CD4-positive, CD25-positive, alpha-beta regulatory T cell (primary cell): ENCODE measurements at regions not wholly inside any gene's neighbourhood (a gene's known extent, or its start where the extent isn't known, plus 50 kb on each side); places are given as distances from the start of the nearest gene placed in this dataset.

Source experiments
- ATAC-seq, 2 donors: fragments of 150-1000 bp; cut with Tn5 transposase; one replicate each; pipeline ENCODE4 v1.10.0; 2021; ENCODE audit warnings: low read depth in 2 of 2, moderate number of reproducible peaks in 2 of 2, moderate library complexity in 1 of 2
- DNase-seq, 3 donors: peaks; one replicate each; pipeline versions ENCODE4 v3.0.0 to v3.0.0-alpha.2; 2012 to 2022; ENCODE audit warnings: mixed read lengths in 1 of 3
- H3K27ac ChIP-seq: one replicate; pipeline ENCODE4 v1.7.0; 2013; ENCODE audit warnings: mild to moderate bottlenecking, low read length; ENCODE audit not compliant: insufficient read depth, poor library complexity, severe bottlenecking
- H3K27me3 ChIP-seq: one replicate; pipeline ENCODE4 v1.7.0; 2013; ENCODE audit warnings: low read length; ENCODE audit not compliant: control insufficient read depth, insufficient read depth
- H3K36me3 ChIP-seq: one replicate; pipeline ENCODE4 v1.7.0; 2013; ENCODE audit warnings: mild to moderate bottlenecking, low read length, moderate library complexity; ENCODE audit not compliant: control insufficient read depth, insufficient read depth
- H3K4me1 ChIP-seq: 2 replicates; pipeline ENCODE4 v1.7.0; 2013; ENCODE audit warnings: mild to moderate bottlenecking, low read length; ENCODE audit not compliant: insufficient read depth, control insufficient read depth, poor library complexity, severe bottlenecking
- H3K4me3 ChIP-seq: one replicate; pipeline ENCODE4 v1.7.0; 2013; ENCODE audit warnings: low read depth, mild to moderate bottlenecking, low read length, moderate library complexity
- H3K9me3 ChIP-seq, 2 experiments: 1 replicate in 1 of 2; 2 replicates in 1 of 2; pipeline ENCODE4 v1.7.0; 2013; ENCODE audit warnings: low read length in 2 of 2, mild to moderate bottlenecking in 1 of 2, moderate library complexity in 1 of 2; ENCODE audit not compliant: control insufficient read depth in 2 of 2
- H3K27ac Mint-ChIP-seq, 3 donors: one replicate each; pipeline ENCODE4 v1.8.0; 2020 to 2022; ENCODE audit warnings: mild to moderate bottlenecking in 3 of 3, mixed read lengths in 3 of 3, moderate library complexity in 2 of 3
- H3K27me3 Mint-ChIP-seq: one replicate; pipeline ENCODE4 v1.8.0; 2022; ENCODE audit warnings: mild to moderate bottlenecking, mixed read lengths
- H3K36me3 Mint-ChIP-seq: one replicate; pipeline ENCODE4 v1.8.0; 2020; ENCODE audit warnings: mixed read lengths
- H3K4me1 Mint-ChIP-seq, 4 donors: one replicate each; pipeline ENCODE4 v1.8.0; 2020 to 2022; ENCODE audit warnings: mixed read lengths in 4 of 4, mild to moderate bottlenecking in 1 of 4
- H3K4me3 Mint-ChIP-seq, 4 donors: one replicate each; pipeline ENCODE4 v1.8.0; 2020 to 2022; ENCODE audit warnings: mild to moderate bottlenecking in 4 of 4, mixed read lengths in 4 of 4, moderate library complexity in 3 of 4
- H3K9me3 Mint-ChIP-seq, 7 donors: one replicate each; pipeline ENCODE4 v1.8.0; 2020 to 2022; ENCODE audit warnings: mixed read lengths in 7 of 7, mild to moderate bottlenecking in 3 of 7, moderate library complexity in 2 of 7

DNA sequence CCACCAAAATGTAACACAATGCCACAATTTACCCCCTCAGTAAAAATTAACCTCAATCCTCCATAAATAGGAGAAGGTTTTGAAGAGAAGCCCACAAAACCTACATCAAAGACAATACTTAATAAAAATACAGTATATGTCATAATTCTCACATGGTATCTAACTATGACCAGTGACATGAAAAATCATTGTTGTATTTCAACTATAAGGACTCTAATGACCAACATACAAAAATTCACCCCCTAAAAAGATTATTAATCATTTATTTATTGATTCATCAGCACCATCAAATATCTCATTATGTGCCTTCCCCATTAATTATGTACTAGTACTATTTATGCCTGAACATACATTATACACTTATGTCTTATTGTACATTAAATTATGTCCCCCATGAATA is 77.1 kb upstream of the ZMAT1 start:
- DNase-seq, result no peak
- H3K9me3 Mint-ChIP-seq, result peaks cover 0 to 2% (median 0%) of the 10 kb centered on the region in 7 donors

DNA sequence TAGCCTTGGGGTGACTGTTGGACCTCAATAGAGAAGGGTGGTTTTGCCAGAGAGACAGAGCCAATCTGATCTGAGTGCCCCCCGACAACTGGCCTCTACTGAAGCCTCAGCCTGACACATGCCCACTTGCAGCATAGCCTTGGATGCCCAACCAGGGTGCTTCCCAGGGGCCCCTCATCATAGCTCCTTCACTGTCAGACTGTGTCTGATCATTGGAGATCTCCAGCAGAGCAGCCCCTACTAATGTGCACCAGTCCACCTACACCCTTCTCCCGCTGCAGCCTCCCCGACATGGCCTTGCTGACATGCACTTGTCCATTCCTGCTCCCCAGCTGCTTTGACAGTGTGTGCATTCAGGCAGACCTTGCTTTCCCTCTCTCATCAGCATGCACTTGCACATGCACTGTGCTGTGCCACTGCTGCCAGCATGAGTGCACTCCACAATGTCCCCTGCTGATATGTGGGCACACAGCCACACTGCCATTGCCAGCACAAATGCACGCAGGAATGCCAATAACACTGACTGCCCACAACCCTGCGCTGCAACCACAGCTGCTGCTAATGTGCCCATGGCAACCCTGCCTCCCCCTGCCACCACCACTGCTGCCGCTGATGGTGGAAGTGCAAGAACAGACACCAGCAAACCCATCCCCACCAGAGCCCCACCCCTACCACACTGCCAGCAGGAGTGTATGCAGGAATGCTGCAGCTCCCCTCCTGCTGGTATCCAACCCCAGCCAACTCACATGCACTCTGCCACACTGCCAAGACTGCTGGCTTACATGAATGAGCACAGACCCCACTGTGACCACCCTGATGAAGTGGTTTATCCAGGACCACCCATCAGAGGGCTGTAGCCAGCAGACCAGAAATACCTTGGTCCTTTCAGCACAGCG is 68.1 kb upstream of the ZMAT1 start:
- Mint-ChIP-seq H3K27ac (no peak overlapping the region), H3K4me3 (no peak overlapping the region), H3K36me3 (no peaks in the 10 kb centered on the region), H3K27me3 (no peaks in the 10 kb centered on the region), H3K4me1 (no peaks in the 10 kb centered on the region), H3K9me3 (peaks cover 0 to 8% (median 3%) of the 10 kb centered on the region in 7 donors)
- Histone ChIP-seq H3K36me3 (no peaks in the 10 kb centered on the region), H3K27me3 (no peaks in the 10 kb centered on the region), H3K4me3 (no peak overlapping the region), H3K9me3 (no peaks in the 10 kb centered on the region), H3K4me1 (no peaks in the 10 kb centered on the region), H3K27ac (no peak overlapping the region)
- DNase-seq (no peak), ATAC-seq (no peak)

More for the DNA sequence above, 77.1 kb upstream of the ZMAT1 start:
- Mint-ChIP-seq H3K4me3 (no peak overlapping the region), H3K27ac (no peak overlapping the region), H3K36me3 (no peaks in the 10 kb centered on the region), H3K27me3 (no peaks in the 10 kb centered on the region), H3K4me1 (no peaks in the 10 kb centered on the region)
- Histone ChIP-seq H3K27me3 (no peaks in the 10 kb centered on the region), H3K4me1 (no peaks in the 10 kb centered on the region), H3K4me3 (no peak overlapping the region), H3K27ac (no peak overlapping the region), H3K9me3 (no peaks in the 10 kb centered on the region), H3K36me3 (no peaks in the 10 kb centered on the region)
- ATAC-seq, result no peak

DNA sequence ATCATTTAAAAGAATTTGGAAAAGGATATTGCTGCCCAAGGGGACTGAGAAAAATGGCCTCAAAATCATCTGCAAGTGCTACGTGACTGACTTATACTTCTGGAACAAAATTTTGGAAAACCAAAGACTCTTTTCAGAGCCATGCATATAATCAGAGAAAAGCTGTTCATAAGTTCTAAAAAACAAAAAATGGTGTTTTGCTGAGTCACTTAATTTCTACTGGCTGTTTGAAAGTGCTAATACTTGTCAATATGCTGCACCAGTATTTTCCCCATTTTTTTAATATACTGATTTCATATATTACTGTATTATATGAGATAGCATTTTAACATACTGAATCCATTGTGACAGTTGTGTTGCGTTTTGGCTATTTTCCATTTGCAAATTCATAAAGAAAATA is 61.5 kb upstream of the ZMAT1 start:
- Mint-ChIP-seq H3K4me1 (no peaks in the 10 kb centered on the region), H3K9me3 (peaks cover 0 to 1% (median 0%) of the 10 kb centered on the region in 7 donors), H3K36me3 (no peaks in the 10 kb centered on the region), H3K27ac (no peak overlapping the region), H3K4me3 (no peak overlapping the region), H3K27me3 (no peaks in the 10 kb centered on the region)
- ATAC-seq, result no peak
- no peak overlapping the region for H3K27ac ChIP-seq
- H3K27me3 ChIP-seq, result no peaks in the 10 kb centered on the region
- no peaks in the 10 kb centered on the region for H3K4me1 ChIP-seq
- H3K36me3 ChIP-seq, result no peaks in the 10 kb centered on the region
- H3K4me3 ChIP-seq, result no peak overlapping the region
- H3K9me3 ChIP-seq, result no peaks in the 10 kb centered on the region
- DNase-seq, result no peak

DNA sequence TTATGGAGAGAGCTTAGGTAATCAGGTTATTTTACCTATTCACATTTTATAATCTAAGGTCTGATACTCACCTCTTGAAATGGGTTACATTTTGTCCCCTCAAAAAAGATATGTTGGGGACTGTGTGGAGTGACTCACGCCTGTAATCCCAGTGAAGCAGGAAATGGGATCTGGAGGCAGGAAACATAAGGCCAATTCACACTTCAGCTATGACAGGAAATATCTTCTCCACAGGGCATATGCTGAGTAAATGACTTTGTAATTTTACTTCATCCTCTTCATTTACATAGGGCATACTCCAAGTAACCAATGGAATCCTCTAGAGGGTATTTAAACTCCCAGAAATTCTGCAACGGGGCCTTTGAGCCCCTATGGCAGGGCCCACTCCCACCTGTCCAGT is 54.8 kb upstream of the ZMAT1 start:
- ATAC-seq (no peak), DNase-seq (no peak)
- Histone ChIP-seq H3K27me3 (no peaks in the 10 kb centered on the region), H3K36me3 (no peaks in the 10 kb centered on the region), H3K27ac (no peak overlapping the region), H3K9me3 (no peaks in the 10 kb centered on the region), H3K4me1 (no peaks in the 10 kb centered on the region), H3K4me3 (no peak overlapping the region)
- H3K4me1 Mint-ChIP-seq, result no peaks in the 10 kb centered on the region
- no peak overlapping the region for H3K27ac Mint-ChIP-seq
- no peaks in the 10 kb centered on the region for H3K27me3 Mint-ChIP-seq
- H3K4me3 Mint-ChIP-seq, result no peak overlapping the region
- no peaks in the 10 kb centered on the region for H3K36me3 Mint-ChIP-seq
- H3K9me3 Mint-ChIP-seq, result no peaks in the 10 kb centered on the region
